Kidney glomerular epithelial cell (primary cell): ENCODE measurements at regions not wholly inside any gene's neighbourhood (a gene's known extent, or its start where the extent isn't known, plus 50 kb on each side); places are given as distances from the start of the nearest gene placed in this dataset.
A peak's percentile ranks its signal among the peaks of the same experiment; 100 is the strongest.
"Not testable (repeated sequence)": the region's sequence is repeated elsewhere in the genome, so short reads cannot be mapped to it uniquely, and the experiment has no call there.

ENCODE experiments used
- DNase-seq: peaks from one replicate; lab custom pipeline; 2025; lab: John Stamatoyannopoulos, UW

DNA sequence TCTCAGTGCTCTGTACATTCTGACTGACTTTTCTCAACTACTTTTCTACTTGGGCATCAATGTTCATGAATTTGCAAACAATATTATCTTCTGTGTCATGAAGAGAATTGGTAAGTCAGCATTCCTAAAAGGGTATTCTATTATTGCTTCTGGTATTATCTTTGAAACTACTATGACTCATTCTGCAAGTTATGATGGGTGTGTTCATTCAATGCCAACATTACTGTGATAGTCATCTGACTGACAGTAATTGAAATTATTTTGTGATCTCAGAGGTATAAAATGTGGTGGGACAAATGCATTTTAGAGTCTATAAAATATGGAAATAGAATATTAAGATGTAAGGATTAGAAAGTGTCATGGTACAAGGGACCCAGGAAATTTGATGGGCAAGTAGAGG is 736.0 kb upstream of the CELF4 start:
- peak; percentile 21 for DNase-seq

DNA sequence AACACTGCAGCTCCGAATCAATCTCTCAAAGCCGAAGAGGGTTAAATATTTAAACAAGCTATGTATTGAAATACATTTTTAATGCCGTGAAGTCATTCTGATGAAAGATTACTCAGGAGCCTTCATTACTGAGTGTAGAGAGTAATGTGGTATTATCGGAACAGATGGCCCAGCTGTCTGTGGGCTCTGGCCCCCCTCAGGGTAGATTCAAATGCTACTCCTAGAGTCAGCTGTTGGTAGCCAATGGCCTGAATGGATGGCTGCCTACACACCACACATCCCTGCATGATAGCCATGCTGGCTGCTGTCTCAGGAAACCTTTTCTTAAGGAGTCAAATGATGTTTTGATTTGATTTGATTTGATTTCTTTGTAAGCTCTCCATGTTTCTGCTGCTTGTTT is 732.3 kb upstream of the CELF4 start:
- DNase-seq = no peak

DNA sequence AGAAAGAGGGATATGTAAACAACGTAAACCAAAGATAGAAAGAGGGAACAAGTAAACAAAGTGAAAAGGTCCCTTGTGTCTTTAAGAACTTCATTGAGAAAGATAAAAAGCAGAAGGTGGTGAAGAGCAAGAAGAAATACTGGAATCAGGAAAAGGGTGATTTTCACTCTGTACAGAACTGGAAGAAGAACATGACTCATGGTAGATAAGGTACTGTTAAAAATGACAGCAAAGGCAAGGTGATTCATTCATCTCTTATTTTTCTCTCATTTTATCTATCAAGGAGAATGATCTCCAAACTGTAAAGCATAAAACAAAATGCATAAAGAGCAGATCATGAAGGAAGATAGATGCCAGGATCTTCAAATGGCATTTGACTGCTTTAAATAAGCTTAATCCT is 724.6 kb upstream of the CELF4 start:
- DNase-seq = no peak

DNA sequence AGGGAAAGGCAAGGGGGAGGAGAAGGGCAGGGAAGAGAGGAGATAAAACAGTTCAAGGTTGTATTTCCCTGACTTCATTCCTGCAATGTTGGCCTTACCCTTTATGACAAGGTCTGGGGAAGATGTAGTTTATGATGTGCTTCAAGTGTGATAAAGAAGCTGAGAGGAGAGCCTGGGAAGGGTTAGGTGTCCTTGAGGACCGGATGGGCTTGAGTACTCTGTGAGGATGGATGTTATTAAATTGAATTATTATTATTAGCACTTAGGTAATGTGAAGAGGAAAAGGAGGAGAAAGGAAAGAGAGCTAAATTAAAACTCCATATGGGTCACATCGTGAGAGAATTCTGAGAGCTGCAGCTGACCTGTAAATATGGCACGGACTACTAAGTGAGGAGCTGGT is 719.4 kb upstream of the CELF4 start:
- no peak for DNase-seq

DNA sequence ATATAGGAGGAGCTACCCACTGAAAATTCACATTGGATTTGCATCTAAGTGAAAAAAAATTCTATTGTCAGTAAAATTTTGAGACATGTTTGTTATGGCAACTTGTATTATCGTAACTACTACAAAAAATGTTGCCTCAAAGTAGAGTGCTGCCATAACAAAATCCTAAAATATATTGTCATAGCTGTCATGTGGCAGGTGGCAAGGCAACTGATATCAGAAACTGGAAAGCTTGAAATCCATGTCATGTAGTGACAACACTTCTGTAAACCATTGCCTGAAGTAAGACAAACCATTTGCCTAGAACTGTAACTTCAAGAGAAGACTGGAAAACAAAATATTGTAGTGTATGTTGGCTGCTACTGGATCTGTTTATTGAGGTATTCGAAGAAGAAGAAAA is 697.5 kb upstream of the CELF4 start:
- no peak for DNase-seq

DNA sequence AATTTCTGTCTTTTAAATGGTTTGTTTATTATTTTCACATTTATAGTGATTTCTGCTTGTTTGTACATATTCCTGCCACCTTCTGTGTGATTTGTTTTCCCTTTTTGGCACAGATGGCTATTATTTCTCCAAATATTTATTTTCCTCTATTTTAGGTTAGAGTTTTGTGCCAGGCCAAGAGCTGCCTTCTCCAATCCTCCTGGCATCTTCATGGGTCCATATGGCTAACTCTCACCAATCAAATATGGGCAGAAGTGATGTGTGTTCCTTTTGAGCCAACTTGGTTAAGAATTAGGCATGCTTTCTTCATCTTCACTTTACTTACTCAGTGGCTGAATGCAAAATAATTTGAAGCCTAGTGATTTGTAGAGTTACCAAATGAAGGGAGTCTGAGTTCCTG is 697.1 kb upstream of the CELF4 start:
- no peak for DNase-seq

DNA sequence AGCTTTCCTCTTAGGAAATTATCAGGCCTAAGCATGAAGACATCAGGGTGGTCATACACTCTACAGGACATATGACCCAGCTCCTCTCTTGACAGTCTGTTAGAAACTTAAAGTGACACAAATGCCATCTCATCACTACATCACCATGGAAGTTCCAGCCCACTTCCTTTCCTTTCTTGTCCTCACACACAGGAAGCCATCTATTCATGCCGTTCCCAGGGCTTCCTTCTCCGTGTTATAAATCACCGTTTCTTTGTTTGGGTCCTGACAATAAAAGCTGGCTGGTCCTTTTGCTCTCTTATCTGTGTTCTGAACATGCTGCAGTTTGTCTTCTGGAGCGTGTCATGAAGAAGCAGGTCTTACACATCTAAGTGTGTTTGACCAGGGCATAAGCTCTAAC is 692.1 kb upstream of the CELF4 start:
- no peak for DNase-seq

DNA sequence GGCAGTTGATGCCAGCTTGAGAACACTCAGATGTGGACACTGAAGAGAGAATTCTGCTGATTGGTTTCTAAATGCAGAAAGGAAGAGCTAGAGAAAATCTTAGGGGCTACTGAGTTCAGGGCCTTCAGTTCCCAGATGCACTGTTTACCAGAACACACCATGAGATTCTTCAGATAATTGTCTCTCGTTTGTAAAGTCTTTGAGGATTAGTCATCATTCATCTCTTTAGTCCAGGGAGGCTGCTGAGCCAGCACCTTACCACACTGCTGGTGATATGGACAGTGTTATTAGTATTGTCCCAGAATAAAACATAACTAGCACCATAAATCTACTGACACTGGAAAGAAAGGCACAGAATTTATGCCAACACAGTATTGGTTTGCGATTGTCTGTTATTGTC is 690.8 kb upstream of the CELF4 start:
- peak; percentile 45 for DNase-seq

DNA sequence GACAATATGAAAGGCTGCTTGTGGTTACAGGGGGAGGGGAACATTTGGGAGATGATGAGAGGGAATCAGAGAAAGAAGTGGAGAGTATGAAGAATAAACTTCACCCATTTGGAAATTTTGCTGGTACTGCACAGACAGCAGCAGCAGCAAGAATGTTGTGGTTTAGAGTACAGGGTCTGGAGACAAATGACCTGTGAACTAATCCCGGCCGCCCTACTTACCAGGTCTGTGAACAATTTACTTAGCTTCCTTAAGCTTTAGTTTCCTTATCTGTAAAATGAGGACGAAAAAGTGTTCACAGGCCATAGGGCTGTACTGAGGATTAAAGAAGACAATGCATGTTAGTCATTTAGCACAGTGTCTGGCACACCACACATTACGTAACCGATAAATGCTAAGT is 685.4 kb upstream of the CELF4 start:
- DNase-seq = peak; percentile 22

DNA sequence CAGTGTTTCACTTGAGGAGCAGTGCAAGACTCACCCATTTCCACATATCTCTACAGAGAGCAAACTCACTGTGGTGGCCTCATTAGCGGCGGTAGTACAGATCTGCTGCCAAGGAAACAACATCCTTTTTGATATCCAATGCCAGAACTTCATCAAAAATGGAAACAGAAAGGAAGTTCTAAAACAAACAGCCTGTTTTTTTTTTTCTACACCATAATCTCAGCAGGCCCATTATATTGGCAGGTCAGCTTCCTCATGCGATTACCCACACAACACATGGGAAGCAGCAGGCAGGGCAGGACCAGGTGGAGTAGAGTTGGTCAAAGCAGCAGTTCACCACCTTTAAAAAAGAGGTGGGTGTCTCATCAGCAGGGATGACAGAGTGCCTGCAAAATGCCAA is 678.9 kb upstream of the CELF4 start:
- no peak for DNase-seq

DNA sequence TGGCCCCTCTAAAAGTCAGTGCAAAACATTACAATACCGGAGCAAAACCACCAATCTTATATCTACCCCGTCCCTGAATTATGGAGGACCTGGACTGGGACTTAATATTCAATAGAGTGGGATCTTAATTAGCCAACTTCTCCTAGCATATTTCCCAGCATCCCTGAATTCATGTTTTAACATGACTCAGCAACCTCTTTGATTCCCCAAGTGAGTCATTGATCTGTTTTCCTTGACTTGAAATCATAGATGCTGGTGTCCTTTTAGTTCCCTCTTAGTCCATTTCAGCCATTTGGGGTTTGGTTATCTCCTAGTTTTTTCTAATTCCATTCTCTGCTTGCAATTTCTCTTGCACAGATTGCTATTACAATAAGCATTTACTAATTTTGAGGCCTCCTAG is 677.7 kb upstream of the CELF4 start:
- DNase-seq = no peak

DNA sequence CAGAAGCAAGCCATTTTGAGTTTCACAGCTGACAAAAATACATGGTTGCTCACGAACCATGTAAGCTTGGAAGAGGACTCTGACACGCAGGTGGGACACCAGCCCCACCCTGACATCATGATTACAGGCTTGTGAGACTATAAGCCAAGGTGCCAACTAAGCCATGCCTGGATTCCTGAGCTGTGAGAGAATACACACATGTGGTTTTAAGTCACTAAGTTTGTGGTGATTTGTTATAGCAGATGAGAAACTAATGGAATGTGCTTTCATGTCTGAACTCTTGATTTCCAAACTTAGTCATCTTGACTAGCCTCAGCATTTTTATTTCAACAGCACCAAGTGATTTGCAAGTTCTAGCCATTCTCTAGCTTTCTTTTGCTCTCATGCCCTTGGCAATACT is 676.1 kb upstream of the CELF4 start:
- peak; percentile 86 for DNase-seq

DNA sequence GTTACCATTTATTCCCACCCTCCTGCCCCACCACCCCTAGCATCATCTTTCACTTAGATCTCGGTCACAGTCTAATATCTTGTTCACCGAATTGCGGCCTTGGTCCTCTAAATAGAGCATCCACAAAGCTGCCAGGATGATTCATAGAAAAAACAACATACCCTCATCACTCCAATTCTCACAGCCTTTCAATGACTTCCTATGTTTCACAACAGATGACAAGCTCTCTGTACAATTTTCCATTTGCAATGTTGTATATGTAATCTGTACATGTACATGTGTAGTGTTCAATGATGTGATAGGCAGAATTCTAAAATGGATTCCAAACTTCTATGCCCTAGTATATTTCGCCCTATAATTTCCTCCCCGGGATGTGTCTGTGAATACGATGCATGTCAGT is 675.6 kb upstream of the CELF4 start:
- DNase-seq = no peak

DNA sequence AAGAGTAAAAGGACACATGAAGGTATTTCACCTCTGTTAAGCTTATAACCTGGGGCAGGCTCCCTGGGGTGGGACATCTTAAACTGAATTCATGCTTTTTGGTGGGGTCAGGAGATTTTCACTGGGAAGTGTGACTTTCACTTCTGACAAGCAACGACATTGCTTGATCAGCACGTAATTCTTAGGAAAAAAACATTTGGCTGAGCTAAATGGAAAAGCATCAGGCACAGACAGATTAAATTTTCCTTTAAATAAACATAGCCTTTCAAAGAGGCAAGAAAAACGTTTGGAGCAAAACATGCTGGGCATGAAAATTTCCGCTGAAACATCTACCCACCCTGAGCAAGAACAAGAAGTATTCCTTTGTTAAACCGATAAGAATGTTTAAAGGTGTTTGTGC is 674.0 kb upstream of the CELF4 start:
- no peak for DNase-seq

DNA sequence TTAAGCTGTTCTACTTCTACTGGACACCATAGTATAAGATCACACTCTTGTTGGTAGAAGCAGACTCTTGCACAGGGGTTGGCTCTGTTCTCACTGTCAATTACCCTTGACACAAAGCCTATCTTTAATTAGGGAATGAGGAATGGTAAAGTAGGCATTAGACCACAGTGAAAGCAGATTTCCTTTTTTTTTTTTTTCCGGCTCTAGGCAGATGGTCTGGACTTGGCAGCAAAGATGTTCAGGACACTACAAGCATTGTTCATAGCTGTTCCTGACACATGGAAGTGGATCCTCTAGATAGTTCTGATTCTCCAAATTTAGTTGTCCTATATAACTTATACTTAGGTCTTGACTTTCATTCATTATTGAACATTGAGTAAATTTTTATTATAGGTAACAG is 672.2 kb upstream of the CELF4 start:
- DNase-seq = no peak

DNA sequence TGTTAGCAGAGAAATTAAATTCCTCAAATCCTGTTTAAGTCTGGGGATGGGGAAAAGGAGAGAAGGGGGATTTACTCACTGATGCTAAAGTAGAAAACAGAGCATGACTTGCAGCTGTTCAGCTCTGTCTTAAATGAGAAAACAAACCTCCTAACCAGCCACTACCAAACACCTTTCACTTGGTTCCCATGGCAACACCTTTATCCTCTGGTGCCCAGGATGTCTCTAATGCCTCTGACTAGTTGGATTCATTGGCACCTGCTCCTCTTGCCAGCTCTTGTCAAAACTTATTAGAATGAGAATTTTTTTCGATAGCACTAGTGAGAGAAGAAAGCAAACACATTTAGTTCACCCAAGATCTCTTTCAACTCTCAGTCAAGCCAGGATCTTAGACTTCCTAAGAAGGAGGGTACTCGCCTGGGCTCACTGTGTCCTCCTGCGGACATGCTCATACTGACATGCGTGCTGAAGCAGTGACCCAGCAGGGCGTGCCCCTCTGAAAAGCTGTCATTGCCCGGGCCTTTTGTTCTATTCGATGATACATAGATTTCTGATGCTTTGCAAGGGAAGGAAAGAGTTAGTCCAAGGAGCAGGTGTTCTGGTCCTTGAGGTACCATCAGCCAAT is 656.0 kb upstream of the CELF4 start:
- DNase-seq = no peak

DNA sequence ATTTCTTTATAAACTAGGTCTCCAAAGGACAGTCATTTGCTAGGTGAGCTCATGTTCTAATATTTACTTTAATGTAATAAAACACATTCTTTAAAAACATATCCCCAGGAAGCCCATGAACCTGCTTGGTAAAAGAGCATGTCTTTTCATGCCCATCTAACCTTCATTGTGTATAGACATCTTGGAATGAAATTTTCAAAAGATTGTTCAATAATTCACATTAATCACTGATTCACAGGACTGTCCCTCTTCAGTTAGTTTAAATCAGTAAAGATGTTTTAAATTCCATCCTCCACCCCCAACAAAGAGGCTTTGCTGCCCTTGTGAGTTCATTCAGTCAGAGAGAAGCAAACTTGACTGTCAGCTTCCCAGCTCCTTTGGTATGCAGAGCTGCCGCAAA is 633.4 kb upstream of the CELF4 start:
- no peak for DNase-seq

DNA sequence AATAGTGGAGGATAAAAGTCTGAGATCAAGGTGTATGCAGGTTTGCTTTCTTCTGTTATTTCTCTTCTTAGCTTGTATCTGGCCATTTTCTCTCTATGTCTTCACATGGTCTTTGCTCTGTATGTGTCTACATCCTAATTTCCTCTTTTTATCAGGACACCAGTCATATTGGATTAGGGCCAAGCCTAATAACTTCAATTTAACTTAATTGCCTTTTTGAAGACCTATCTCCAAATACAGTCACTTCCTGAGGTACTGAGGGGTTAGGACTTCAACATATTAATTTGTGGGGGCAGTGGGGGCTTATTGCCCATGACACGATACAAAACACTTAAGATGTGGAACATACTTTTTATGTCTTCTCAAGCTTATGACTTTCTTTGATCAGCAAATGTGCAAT is 632.9 kb upstream of the CELF4 start:
- no peak for DNase-seq

DNA sequence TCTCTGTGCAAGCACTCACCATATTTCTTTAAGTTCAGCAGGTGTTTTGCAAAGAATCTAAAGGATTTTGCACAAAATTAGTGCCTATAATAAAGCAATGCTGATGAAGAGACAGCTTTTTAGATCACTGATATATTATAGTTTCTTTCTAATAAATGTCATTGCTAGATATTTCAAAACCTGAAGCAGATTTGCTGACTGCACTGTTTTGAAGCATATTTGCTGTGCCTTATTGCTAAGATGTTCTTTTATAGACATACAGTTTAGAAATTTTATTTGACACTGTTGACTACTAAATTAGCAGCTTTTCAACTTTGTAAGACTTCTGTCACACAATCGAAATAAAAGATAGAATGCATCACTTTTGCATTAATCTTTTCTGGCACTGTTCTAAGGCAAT is 620.9 kb upstream of the CELF4 start:
- DNase-seq = no peak

DNA sequence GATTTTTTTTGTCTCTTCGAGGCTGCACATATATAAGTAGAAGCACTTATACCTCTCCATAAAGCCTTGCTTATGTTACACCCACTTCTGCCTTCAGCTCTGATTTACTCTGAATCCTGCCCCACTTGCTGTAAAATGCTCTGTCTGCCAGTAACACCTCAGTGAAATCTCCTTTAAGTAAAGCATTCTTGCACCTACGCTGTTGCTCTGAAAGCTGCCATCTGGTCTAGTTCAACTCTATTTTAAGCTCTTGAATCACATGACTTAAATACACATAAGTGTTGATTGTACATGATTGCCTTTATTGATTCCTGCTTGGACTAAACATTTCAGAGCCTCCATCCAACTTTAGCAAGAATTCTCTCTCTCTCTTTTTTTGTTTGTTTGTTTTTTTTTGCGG is 609.0 kb upstream of the CELF4 start:
- no peak for DNase-seq

DNA sequence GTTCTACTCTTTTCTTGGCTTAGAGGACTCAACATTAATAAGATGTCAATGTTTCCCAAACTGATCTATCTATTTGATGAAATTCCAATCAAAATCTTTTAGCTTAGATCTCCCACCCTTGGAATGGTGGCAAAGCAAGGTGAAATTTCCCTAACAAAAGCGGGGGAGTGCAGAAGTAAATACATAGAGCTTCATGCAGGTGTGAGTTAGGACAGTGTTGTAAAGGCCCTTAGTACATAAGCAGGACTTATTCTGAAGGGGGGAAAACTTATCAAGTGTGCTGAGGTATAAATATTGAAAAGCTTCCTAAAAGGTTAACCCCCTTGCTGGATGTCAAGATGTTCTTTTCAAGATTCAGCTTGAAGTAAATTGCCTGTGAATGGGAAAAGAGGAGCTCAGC is 608.6 kb upstream of the CELF4 start:
- DNase-seq = no peak

DNA sequence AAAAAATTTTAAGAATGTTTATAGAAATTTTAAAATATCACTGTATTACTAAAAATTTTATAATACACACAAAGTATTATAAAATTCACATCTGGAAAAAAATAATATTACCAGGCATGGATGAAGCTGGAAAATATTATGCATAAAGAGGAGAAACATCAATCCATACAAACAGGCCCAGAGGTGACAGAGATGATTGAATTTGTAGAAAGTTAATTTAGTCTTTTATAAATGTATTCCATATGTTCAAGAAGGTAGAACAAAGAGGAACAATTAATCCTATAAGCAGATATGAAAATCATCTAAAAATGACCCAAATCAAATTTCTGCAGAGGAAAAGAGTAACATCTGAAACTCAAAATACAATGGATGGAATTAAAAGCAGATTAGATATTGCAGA is 605.2 kb upstream of the CELF4 start:
- DNase-seq = no peak

DNA sequence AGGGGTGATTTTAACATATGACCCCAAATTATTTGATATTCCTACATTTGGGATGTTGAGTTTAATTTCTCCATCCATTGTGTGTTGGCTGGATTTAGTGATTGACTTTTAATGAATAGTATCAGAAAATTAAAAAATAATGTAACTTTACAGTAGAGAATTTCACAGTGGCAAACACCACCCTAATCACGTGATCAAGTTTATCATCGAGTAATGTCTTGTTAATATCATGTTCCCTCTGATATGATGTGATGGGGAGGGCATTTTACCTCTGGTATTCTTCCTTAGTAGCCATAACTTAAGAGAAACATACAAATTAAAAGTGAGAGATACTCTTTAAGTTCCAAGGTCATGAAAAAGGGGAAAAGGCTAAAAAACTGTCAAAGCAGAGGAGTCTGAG is 602.0 kb upstream of the CELF4 start:
- DNase-seq = no peak

DNA sequence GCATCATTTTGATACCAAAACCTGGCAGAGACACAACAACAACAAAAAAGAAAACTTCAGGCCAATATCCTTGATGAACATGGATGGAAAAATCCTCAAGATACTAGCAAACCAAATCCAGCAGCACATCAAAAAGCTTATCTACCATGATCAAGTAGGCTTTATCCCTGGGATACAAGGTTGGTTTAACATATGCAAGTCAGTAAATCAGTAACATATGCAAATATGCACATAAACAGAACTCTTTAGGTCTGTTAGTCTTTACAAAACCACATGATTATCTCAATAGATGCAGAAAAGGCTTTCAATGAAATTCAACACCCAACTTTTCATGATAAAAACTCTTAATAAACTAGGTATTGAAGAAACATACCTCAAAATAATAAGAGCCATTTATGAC is 587.5 kb upstream of the CELF4 start:
- DNase-seq = not testable (repeated sequence)

DNA sequence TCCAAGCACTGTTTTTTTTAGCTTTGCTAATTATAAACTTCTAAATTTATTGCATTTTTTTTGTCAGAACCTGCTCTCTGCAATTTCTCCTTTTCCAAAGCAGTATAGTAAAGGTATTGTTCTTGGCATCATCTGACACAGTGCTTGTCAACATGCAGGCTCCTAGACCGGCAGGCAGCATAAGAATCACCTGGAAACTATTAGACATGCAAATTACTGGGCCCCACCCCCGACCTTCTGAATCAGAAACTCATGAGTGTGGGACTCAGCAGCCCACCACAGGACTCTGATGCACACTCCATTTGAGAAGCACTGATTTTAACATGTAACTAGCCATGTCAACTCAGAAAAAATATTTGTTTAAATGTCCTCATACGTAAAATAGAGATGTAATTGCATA is 551.1 kb upstream of the CELF4 start:
- no peak for DNase-seq
